Suppressor macrophage (primary cell): ENCODE measurements at regions not wholly inside any gene's neighbourhood (a gene's known extent, or its start where the extent isn't known, plus 50 kb on each side); places are given as distances from the start of the nearest gene placed in this dataset.
"Not testable (repeated sequence)": the region's sequence is repeated elsewhere in the genome, so short reads cannot be mapped to it uniquely, and the experiment has no call there.

Experiments
- DNase-seq, 4 experiments: peaks; one replicate each; pipeline ENCODE4 v3.0.0-alpha.2; 2020 to 2022

DNA sequence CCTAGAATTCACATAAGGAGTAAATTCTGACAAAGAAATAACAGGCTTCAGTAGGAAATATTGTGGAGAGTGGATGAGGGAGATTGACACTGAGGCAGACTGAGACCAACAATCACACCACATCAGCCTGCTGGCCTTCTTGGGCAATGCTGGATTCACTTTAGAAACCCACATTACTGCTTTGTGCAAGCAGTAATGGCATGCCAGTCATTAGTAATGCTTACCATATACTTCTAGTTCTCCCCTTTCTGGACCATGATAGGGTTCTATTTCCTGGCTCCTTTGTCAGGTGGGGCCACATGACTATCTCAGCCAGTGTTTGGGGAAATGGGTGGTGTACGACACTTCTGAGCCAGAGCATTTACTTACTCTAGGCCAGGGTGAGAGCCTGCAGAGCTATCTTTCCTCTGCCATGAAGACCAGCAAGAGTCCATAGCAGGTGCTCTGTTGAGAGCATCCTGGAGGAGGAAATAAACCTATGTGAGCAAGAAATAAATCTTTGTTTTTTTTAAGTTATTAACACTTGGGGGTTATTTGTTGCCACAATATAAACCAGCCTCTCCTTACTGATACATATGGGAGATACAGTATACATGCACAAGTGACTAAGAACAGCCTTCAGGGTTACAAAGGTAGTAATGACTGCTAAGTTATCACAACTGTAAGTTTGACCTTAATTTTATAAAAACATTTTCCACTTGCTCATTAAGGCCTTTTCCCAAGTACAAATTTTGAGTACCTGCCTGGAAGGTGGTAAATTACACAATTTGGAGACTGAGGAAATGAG is 89.3 kb upstream of the TANK start:
- DNase-seq, result peak in 1 of 4 experiments; percentile 6

- not testable (repeated sequence) for DNase-seq
Measured at GRCh38 chr2:161072436-161072835, 87.8 kb upstream of the TANK start.

DNA sequence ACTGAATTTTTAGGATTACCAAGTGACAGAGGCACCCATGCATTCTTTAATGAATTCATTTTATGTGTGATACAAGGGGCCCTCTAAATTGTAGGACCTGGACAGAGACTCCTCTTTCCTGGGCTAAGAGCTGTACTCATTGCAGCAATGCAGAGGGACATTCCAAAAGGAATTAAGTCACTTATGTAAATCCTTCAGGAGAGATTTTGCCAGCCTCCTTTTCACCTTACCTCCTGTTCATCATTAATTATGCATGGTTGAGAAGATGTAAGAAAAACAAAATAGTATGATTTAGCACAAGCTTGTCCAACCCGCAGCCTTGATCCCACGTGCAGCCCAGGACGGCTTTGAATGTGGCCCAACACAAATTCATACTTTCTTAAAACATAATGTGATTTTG is 84.5 kb upstream of the TANK start:
- no peak for DNase-seq

- no peak for DNase-seq
Measured at GRCh38 chr2:161076936-161077335, 83.3 kb upstream of the TANK start.

- peak; percentile 78 to 97 (median 89) for DNase-seq
Measured at GRCh38 chr2:161077367-161078210, 82.6 kb upstream of the TANK start.

DNA sequence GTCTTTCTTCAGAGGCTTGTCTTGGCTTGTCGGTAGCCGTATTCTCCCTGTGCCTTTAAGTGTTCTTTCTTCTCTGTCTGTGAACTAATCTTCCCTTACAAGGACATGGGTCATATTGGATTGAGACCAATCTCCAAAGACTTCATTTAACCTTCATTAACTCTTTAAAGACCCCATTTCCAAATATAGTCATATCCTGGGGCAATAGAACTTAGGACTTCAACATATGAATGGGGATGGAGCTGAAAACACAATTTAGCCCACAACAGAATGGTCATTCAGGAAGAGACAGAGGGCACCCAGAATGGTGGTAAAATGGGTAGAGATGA is 82.1 kb upstream of the TANK start:
- DNase-seq, result no peak

DNA sequence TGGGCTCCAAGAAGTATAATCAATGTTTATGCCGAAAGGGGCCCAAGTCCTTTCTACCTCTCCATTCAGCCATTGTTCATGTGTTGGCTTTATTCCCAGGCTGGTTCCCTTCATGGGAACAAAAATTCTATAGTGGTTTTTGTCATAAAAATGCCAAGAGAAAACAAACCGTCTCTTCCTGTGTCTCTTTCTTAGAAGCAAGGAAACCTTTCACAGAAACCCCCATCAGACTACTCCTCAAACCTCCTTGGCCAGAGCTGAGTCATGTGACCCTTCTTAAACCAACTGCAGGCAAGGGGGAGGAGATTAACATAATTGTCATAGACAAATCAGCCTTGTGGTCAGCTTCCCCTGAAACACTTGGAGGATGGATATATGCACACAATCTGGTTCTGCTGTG is 75.1 kb upstream of the TANK start:
- no peak for DNase-seq

DNA sequence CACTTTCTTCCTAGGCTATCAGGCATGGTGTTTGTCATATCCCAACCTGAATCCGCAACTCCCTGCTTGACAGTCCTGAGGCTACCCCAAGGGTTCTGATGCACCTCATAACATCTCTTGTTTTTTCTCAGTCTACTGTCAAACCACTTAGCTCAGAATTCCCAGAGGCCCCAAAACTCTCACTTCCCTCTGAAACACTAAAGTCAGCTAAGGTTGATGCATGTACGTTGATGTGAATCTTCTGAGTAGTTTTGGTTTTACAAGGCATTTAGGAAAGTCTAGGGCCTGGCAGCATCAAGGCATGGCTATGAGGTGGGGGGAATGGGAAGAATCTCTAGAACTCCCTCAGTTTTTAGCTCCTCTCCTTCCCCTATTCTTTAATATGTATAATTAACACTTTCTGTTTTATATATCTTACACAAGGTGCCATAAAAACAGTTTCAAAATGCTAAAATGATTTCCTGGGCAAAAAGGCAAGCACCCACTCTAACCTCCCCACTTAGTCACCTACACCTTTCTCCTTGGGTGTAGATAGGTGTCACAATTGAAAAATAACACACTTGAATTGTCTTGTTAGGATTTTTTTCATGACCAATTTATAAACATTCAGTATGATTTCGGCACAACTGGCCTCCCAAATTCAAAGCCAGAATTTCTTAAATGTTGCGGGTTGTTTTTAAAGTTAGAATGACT is 71.4 kb upstream of the TANK start:
- DNase-seq, result no peak

DNA sequence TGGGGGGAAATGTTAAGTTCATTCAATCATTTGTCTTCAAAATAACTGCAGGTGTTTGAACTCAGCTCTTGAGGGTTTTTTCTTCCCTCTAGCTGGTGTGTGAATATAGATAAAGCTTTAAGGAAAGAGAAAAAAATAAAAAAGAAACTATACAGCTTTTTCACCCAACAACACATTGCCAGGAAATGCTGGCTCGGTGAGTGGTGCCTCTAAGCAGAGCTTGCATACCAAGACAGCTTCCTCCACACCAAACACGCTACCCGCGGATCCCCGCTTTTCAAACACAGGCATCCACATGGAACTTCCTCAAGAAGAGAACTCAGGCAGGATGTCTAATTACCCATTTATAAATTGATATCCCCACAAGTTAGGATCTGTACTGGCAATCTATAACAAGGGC is 69.8 kb upstream of the TANK start:
- DNase-seq, result peak; percentile 54 to 70 (median 62)

- no peak for DNase-seq
Measured at GRCh38 chr2:161095314-161095713, 64.9 kb upstream of the TANK start.

GRCh38 chr2:161096336-161096735 is 63.9 kb upstream of the TANK start:
- no peak for DNase-seq

GRCh38 chr2:161097157-161097556 is 63.1 kb upstream of the TANK start:
- DNase-seq, result no peak

GRCh38 chr2:161100211-161100895 is 59.9 kb upstream of the TANK start:
- no peak for DNase-seq

- no peak for DNase-seq
Measured at GRCh38 chr2:161101406-161101805, 58.8 kb upstream of the TANK start.

- peak in 2 of 4 experiments; percentile 41 to 57 for DNase-seq
Measured at GRCh38 chr2:161102770-161103450, 57.3 kb upstream of the TANK start.

DNA sequence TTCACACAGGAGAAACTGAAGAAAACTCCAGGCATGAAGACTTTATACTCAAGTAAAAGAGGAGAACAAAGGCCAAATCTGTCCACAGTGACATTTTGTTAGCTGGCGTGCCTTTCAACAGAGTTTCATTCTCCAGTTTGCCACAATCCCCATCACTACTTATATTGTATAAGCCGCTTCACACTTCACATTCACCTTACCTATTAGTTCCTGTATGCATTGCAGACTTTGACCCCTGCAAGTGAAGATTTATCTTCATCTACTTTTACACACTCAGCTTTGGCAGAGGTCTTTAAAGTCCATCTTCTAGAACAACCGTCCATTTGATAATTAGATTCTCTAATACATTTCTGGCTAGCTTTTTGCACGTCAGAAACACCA is 56.8 kb upstream of the TANK start:
- DNase-seq, result no peak

DNA sequence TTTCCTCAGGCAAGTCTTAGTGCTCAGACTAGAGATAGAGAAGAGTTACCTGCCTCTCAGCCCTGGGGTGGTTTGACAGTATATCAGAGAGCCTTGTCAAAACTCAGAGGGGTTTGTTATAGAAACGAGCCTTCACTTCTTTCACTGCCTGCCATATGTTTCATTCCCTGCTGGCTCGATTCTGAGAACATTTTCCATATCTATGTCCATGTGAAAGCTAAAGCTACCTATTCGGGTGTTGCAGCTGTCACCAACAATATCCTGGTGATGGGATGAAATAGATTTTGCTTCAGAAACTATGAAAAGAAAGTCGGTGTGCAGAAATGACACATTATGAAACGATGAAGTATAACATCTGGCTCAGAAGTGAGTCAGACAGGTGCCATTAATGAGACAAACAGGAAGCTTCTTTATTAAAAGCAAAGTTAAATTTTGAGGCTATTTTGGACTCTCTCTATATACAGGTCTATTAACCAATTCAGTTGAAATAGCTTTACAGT is 56.1 kb upstream of the TANK start:
- DNase-seq, result no peak

- DNase-seq, result no peak
Measured at GRCh38 chr2:161107265-161107664, 53.0 kb upstream of the TANK start.
